Suprapubic skin (tissue), 4 donors: ENCODE measurements at regions not wholly inside any gene's neighbourhood (a gene's known extent, or its start where the extent isn't known, plus 50 kb on each side); places are given as distances from the start of the nearest gene placed in this dataset.

ENCODE experiments used
- POLR2A ChIP-seq, 2 donors: fragments of 450-650 bp; IDR thresholded peaks; one replicate each; pipeline ENCODE4 v1.6.1; 2017; ENCODE audit warnings: antibody characterized with exemption in 2 of 2, mild to moderate bottlenecking in 2 of 2, moderate library complexity in 2 of 2
- POLR2AphosphoS5 ChIP-seq, 3 donors: sonication (generic); formaldehyde crosslinking; IDR thresholded peaks; one replicate each; pipeline ENCODE4 v1.6.1; 2017; ENCODE audit warnings: antibody characterized with exemption in 3 of 3
- TF ChIP-seq, protein P1 (sequence below), 2 donors: fragments of 200-600 bp in 1 of 2; fragments of 450-650 bp in 1 of 2; sonication (generic) in 1 of 2; IDR thresholded peaks; one replicate each; pipeline ENCODE4 v1.5.1; 2016 to 2019; ENCODE audit warnings: antibody characterized with exemption in 2 of 2, mild to moderate bottlenecking in 1 of 2, moderate library complexity in 1 of 2

DNA sequence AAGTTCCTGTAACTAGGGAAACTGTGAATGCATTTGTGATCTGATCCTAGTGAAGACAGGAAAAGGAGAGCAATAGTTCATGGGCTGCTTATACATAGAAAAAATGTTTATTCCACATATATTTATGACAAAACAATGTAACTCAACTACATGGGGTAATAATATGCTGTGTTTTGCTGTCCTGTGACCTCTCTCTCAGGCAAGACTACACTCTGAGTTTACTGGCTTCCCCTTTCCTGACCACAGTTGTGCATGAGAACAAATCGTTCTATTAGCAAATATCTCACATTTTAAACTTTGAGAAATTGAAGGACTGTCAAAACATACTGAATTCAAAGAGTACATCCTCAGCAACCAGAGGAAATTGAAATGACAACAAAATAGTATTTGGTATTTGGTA, 161.9 kb upstream of the TRPC6 start:
- TF ChIP-seq, protein P1, sequence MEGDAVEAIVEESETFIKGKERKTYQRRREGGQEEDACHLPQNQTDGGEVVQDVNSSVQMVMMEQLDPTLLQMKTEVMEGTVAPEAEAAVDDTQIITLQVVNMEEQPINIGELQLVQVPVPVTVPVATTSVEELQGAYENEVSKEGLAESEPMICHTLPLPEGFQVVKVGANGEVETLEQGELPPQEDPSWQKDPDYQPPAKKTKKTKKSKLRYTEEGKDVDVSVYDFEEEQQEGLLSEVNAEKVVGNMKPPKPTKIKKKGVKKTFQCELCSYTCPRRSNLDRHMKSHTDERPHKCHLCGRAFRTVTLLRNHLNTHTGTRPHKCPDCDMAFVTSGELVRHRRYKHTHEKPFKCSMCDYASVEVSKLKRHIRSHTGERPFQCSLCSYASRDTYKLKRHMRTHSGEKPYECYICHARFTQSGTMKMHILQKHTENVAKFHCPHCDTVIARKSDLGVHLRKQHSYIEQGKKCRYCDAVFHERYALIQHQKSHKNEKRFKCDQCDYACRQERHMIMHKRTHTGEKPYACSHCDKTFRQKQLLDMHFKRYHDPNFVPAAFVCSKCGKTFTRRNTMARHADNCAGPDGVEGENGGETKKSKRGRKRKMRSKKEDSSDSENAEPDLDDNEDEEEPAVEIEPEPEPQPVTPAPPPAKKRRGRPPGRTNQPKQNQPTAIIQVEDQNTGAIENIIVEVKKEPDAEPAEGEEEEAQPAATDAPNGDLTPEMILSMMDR (IDR thresholded peaks at IDR 0.05) = no peak
- no peak for TF ChIP-seq POLR2A (IDR thresholded peaks at IDR 0.05)
- TF ChIP-seq POLR2AphosphoS5 (IDR thresholded peaks at IDR 0.05) = no peak
